RWPE2 (cell line): ENCODE measurements at regions not wholly inside any gene's neighbourhood (a gene's known extent, or its start where the extent isn't known, plus 50 kb on each side); places are given as distances from the start of the nearest gene placed in this dataset.

ENCODE experiments used
- ATAC-seq: fragments of 200-7000 bp; cut with Tn5 transposase; 3 replicates; pipeline ENCODE4 v1.9.1; 2021; ENCODE audit warnings: low read depth
- DNase-seq: peaks from one replicate; pipeline ENCODE4 v3.0.0-alpha.2; 2020; ENCODE audit warnings: low spot score
- H3K27ac ChIP-seq: fragments of 450-650 bp; 2 replicates; pipeline ENCODE4 v1.5.1; 2017; ENCODE audit warnings: mild to moderate bottlenecking; ENCODE audit not compliant: poor library complexity, severe bottlenecking
- H3K27me3 ChIP-seq: fragments of 250-450 bp; sonication (Bioruptor Pico); 2 replicates; pipeline ENCODE4 v1.5.1; 2021; ENCODE audit warnings: mild to moderate bottlenecking, moderate library complexity; ENCODE audit not compliant: insufficient read depth, poor library complexity, severe bottlenecking
- H3K36me3 ChIP-seq: fragments of 250-450 bp; sonication (Bioruptor Pico); 2 replicates; pipeline ENCODE4 v1.5.1; 2020; ENCODE audit warnings: low read depth, mild to moderate bottlenecking, moderate library complexity
- H3K4me1 ChIP-seq: fragments of 250-450 bp; sonication (Bioruptor Pico); 2 replicates; pipeline ENCODE4 v1.5.1; 2021; ENCODE audit warnings: mild to moderate bottlenecking, moderate library complexity; ENCODE audit not compliant: insufficient read depth, poor library complexity, severe bottlenecking
- H3K4me3 ChIP-seq: fragments of 250-450 bp; sonication (Bioruptor Pico); 2 replicates; pipeline ENCODE4 v1.5.1; 2021; ENCODE audit warnings: mild to moderate bottlenecking, moderate library complexity; ENCODE audit not compliant: severe bottlenecking
- H3K9me3 ChIP-seq: fragments of 250-450 bp; sonication (Bioruptor Pico); 2 replicates; pipeline ENCODE4 v1.5.1; 2021; ENCODE audit warnings: mild to moderate bottlenecking, moderate library complexity; ENCODE audit not compliant: severe bottlenecking
- CTCF ChIP-seq: fragments of 450-650 bp; IDR thresholded peaks from one replicate; pipeline ENCODE4 v1.5.1; 2017; ENCODE audit warnings: mild to moderate bottlenecking, moderate library complexity; ENCODE audit not compliant: poor library complexity, severe bottlenecking

- peaks cover 4% of the 10 kb centered on the region for H3K4me1 ChIP-seq
- TF ChIP-seq CTCF, result no peak
- H3K27me3 ChIP-seq, result no peaks in the 10 kb centered on the region
- H3K4me3 ChIP-seq, result no peak overlapping the region
- ATAC-seq (no peak), DNase-seq (no peak)
- H3K27ac ChIP-seq, result no peak overlapping the region
- no peaks in the 10 kb centered on the region for H3K9me3 ChIP-seq
- H3K36me3 ChIP-seq, result no peaks in the 10 kb centered on the region
Observed at GRCh38 chr2:9055471-9055870, 52.0 kb upstream of the MBOAT2 start.

GRCh38 chr2:9053534-9053931 lies 50.0 kb upstream of the MBOAT2 start:
- H3K9me3 ChIP-seq, result no peaks in the 10 kb centered on the region
- no peak overlapping the region for H3K27ac ChIP-seq
- no peaks in the 10 kb centered on the region for H3K36me3 ChIP-seq
- TF ChIP-seq CTCF, result no peak
- no peak for DNase-seq
- no peak overlapping the region for H3K4me3 ChIP-seq
- peaks cover 4% of the 10 kb centered on the region for H3K4me1 ChIP-seq
- H3K27me3 ChIP-seq, result no peaks in the 10 kb centered on the region
- no peak for ATAC-seq
